Natural killer cell treated with Interleukin-12 subunit alpha and Interleukin-12 subunit beta and Interleukin-15 and Interleukin-18, amount 100 ng/mL, for 72 hours (primary cell): ENCODE measurements at regions not wholly inside any gene's neighbourhood (a gene's known extent, or its start where the extent isn't known, plus 50 kb on each side); places are given as distances from the start of the nearest gene placed in this dataset.
A peak's percentile ranks its signal among the peaks of the same experiment; 100 is the strongest.
"Not testable (repeated sequence)": the region's sequence is repeated elsewhere in the genome, so short reads cannot be mapped to it uniquely, and the experiment has no call there.

Experiments
- ATAC-seq, 2 donors: fragments of 150-1000 bp; cut with Tn5 transposase in 1 of 2; sonication (Bioruptor Pico), chemical (Tn5 transposase) in 1 of 2; 2 replicates each; pipeline ENCODE4 v1.10.0; 2021
- DNase-seq: peaks from one replicate; pipeline ENCODE4 v3.0.0; 2022; ENCODE audit warnings: low spot score
- H3K27ac Mint-ChIP-seq, 2 donors: 1 replicate in 1 of 2; 2 replicates in 1 of 2; pipeline ENCODE4 v1.8.0; 2022; ENCODE audit warnings: mixed read lengths in 2 of 2, mild to moderate bottlenecking in 1 of 2, moderate library complexity in 1 of 2
- H3K27me3 Mint-ChIP-seq, 2 donors: 1 replicate in 1 of 2; 2 replicates in 1 of 2; pipeline ENCODE4 v1.8.0; 2022; ENCODE audit warnings: mixed read lengths in 2 of 2
- H3K36me3 Mint-ChIP-seq: one replicate; pipeline ENCODE4 v1.8.0; 2022; ENCODE audit warnings: mixed read lengths
- H3K4me1 Mint-ChIP-seq, 2 donors: 1 replicate in 1 of 2; 2 replicates in 1 of 2; pipeline ENCODE4 v1.8.0; 2022; ENCODE audit warnings: low read depth in 2 of 2, mixed read lengths in 2 of 2, mild to moderate bottlenecking in 1 of 2
- H3K4me3 Mint-ChIP-seq: one replicate; pipeline ENCODE4 v1.8.0; 2022; ENCODE audit warnings: mixed read lengths
- H3K9me3 Mint-ChIP-seq: 2 replicates; pipeline ENCODE4 v1.8.0; 2022; ENCODE audit warnings: mixed read lengths

- H3K4me1 Mint-ChIP-seq, ATAC-seq: not testable (repeated sequence)
These were observed 179.0 kb downstream of the LMLN start for GRCh38 chr3:198139037-198139436.

GRCh38 chr3:198139513-198140167 lies 179.6 kb downstream of the LMLN start:
- not testable (repeated sequence) for H3K36me3 Mint-ChIP-seq, H3K4me3 Mint-ChIP-seq, DNase-seq, H3K27me3 Mint-ChIP-seq, H3K4me1 Mint-ChIP-seq, ATAC-seq, H3K27ac Mint-ChIP-seq, H3K9me3 Mint-ChIP-seq

More at GRCh38 chr3:198139037-198139436, 179.0 kb downstream of the LMLN start:
- not testable (repeated sequence) for H3K36me3 Mint-ChIP-seq, H3K9me3 Mint-ChIP-seq, DNase-seq, H3K27ac Mint-ChIP-seq, H3K27me3 Mint-ChIP-seq, H3K4me3 Mint-ChIP-seq

DNA sequence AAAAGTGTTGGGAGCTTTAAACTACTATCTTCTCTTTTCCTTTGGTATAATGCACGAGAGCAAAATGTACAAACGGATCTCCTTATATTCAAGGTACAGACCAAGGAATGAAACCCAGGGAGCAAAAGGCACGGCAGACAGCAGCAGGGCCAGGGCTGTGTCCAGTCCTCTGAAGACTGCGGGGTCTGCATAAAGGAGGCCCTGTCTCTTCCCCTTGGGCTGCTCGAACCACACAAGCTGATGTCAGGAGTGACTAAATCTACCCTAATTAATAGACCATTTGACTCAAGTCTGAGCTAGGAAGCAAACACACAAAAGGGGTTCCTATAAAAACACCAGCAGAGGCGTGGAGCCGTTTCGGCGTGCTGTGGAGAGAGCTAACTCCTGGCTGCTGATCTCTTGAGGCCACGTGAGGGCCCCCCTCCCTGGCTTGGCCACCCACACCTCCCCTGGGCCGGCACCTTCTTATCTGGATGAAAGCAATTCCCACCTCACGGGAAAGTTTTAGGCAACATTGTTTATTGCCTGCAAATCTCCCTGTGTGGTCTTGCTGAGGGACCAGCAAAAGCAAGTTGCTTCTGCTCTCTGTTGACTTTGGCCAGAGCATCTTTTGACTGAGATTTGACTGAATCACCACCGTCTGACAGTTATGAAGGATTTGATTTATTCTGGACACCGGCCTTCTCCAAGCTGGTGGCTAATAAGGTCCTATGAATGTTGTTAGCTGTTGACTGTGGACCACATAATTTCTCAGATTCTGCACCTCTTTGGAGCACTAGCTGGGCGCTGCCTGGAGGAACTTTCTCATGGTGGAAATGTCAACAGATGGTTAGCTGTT lies 183.5 kb downstream of the LMLN start:
- DNase-seq, H3K4me1 Mint-ChIP-seq, H3K9me3 Mint-ChIP-seq, H3K4me3 Mint-ChIP-seq, H3K27me3 Mint-ChIP-seq, ATAC-seq, H3K27ac Mint-ChIP-seq, H3K36me3 Mint-ChIP-seq: not testable (repeated sequence)

DNA sequence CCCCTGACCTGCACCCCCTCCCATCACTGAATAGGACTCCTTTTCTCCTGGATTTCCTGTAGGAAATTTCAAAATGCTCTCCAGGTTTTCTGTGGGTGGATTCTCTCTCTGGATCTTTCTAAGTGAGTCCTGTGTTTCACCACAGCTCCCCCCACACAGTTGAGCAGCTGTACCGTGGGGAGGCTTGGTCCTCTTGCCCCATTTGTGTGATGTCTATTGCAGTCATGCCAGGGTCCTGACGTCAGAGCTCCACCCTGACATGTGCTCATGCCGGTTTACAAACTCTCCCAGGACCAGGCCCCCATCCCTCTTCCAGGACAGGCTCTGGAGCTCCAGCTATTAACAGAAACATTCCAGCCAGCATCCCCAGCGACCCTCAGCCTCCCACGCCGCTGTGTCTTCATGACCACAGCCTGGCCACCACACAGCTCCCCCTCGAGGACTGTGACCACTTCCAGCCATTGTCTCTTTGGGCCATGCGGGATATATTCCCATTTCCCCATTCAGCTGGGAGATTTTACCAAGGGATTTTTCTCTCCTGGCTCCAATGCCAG lies 185.3 kb downstream of the LMLN start:
- H3K36me3 Mint-ChIP-seq, H3K9me3 Mint-ChIP-seq, H3K4me1 Mint-ChIP-seq, ATAC-seq, H3K27ac Mint-ChIP-seq, H3K4me3 Mint-ChIP-seq, DNase-seq, H3K27me3 Mint-ChIP-seq: not testable (repeated sequence)

DNA sequence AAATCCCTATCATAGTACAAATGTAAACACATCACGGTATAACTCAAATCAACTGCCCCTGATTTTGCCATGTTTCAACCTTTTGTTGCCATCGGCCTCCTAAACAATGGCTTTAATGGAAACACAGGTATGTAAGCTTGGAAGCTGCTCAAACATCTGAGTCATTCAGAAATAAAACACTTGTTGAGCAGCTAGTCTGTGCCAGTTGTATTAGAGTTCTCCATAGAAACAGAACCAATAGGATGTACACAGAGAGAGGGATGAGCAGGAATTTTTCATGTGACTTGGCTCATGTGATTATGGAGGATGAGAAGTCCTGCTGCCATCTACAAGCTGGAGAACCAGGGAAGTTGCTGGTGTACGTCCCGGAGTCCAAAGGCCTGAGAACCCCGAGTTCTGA lies 186.1 kb downstream of the LMLN start:
- not testable (repeated sequence) for H3K36me3 Mint-ChIP-seq, H3K27me3 Mint-ChIP-seq, H3K4me1 Mint-ChIP-seq, H3K9me3 Mint-ChIP-seq, DNase-seq, ATAC-seq, H3K4me3 Mint-ChIP-seq, H3K27ac Mint-ChIP-seq

- not testable (repeated sequence) for H3K4me1 Mint-ChIP-seq, DNase-seq, H3K9me3 Mint-ChIP-seq, H3K36me3 Mint-ChIP-seq, H3K27ac Mint-ChIP-seq, ATAC-seq, H3K27me3 Mint-ChIP-seq, H3K4me3 Mint-ChIP-seq
These were observed 186.6 kb downstream of the LMLN start for GRCh38 chr3:198146559-198147164.

GRCh38 chr3:198147213-198147612 lies 187.2 kb downstream of the LMLN start:
- not testable (repeated sequence) for H3K4me1 Mint-ChIP-seq, H3K9me3 Mint-ChIP-seq, H3K27me3 Mint-ChIP-seq, H3K4me3 Mint-ChIP-seq, H3K27ac Mint-ChIP-seq, H3K36me3 Mint-ChIP-seq, DNase-seq, ATAC-seq

DNA sequence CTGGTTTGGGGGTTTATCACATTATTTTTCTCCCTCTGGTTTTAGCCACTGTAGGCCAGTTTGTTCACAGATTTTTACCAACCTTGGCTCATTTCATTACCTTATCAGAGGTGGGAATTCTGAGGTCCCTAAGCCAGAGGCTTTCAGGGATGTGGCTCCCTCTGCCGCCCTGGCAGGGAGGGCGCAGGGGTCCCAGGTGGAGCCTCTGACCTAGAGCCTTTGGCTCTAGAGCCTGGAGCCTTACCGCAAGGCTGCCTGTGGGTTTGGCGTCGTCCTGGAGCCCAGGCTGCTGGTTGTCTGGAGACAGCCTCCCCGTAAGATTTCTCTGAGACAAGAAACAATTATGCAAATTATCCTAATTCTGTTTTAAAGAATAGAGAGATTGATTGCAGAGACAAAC lies 188.0 kb downstream of the LMLN start:
- not testable (repeated sequence) for ATAC-seq, DNase-seq, H3K27me3 Mint-ChIP-seq, H3K4me1 Mint-ChIP-seq, H3K4me3 Mint-ChIP-seq, H3K9me3 Mint-ChIP-seq, H3K27ac Mint-ChIP-seq, H3K36me3 Mint-ChIP-seq

- not testable (repeated sequence) for H3K9me3 Mint-ChIP-seq, H3K36me3 Mint-ChIP-seq, DNase-seq, ATAC-seq, H3K27ac Mint-ChIP-seq, H3K4me3 Mint-ChIP-seq, H3K27me3 Mint-ChIP-seq, H3K4me1 Mint-ChIP-seq
These were observed 189.9 kb downstream of the LMLN start for GRCh38 chr3:198149904-198150303.

DNA sequence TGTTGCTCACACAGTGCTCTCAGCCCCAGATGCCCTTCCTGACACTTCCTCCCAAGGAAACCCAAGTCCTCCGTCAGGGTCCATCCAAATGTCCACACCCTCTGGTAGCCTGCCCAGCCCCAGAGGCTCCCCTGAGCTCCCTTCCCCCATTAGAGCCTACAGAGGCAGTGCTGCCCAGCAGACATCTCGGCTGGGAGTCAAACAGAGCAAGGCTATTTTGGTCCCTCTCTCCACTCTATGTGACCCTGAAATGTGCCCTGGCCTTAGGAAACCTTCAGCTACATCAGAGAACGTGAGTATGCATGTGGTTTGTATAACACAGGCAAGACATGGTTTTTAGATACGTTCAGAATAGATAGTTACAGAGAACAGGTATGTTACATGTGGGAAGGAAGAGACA lies 191.8 kb downstream of the LMLN start:
- not testable (repeated sequence) for ATAC-seq, H3K9me3 Mint-ChIP-seq, DNase-seq, H3K27ac Mint-ChIP-seq, H3K4me1 Mint-ChIP-seq, H3K27me3 Mint-ChIP-seq, H3K36me3 Mint-ChIP-seq, H3K4me3 Mint-ChIP-seq

DNA sequence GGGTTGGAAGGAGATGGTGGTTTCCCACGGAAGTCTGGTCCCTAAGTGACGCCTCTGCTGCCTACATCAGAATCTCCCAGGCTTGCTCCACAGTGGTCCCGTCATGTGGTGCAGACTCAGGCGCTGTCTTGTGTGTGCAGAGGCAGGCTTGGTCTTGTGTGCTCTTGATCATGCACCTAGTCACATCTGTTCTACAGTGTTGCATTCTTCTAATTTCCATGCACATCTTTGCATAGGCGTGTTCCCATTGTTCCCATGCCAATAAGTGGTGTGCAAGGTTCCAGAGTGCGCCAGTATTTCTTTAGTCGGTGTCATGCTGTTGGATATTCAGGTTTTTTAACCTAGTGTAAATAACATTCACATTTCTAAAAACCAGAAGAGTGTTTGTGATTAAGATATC lies 195.8 kb downstream of the LMLN start:
- not testable (repeated sequence) for H3K36me3 Mint-ChIP-seq, H3K27ac Mint-ChIP-seq, H3K4me1 Mint-ChIP-seq, ATAC-seq, DNase-seq, H3K27me3 Mint-ChIP-seq, H3K9me3 Mint-ChIP-seq, H3K4me3 Mint-ChIP-seq

DNA sequence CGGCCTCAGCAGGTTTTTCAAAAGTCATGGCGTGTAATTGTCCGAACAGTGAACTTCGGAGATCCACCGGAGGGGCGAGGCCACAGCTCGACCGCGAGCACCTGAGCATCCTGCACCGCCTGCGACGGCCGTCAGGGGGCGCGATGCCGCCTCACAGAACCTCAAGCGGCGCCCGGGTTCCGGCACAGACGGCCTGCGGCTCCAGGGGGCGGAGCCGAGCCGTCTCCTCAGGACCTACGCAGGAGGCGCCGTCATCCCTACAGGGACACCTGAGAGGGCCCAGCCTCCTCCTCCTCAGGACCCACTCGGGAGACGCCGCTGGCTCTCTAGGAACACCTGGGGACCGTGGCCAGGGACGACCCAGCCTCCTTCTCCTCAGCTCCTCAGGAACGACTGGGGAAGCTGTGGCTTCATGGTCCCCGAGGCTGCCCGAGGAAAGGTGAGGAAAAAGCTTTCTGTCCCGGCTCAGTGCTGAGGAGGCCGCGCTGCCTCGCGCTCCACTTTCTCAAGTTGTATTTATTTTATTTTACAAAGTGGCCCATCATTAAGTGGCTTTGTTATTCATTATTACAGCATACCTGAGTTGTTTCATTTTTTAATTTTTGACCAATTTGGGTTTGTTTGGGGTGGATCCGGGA lies 197.3 kb downstream of the LMLN start:
- ATAC-seq: peak; percentile 88 to 89
- H3K9me3 Mint-ChIP-seq, H3K36me3 Mint-ChIP-seq, DNase-seq, H3K4me3 Mint-ChIP-seq, H3K27me3 Mint-ChIP-seq, H3K4me1 Mint-ChIP-seq, H3K27ac Mint-ChIP-seq: not testable (repeated sequence)

GRCh38 chr3:198158007-198158406 lies 198.0 kb downstream of the LMLN start:
- not testable (repeated sequence) for DNase-seq, H3K9me3 Mint-ChIP-seq, H3K27me3 Mint-ChIP-seq, H3K36me3 Mint-ChIP-seq, H3K4me3 Mint-ChIP-seq, H3K27ac Mint-ChIP-seq, H3K4me1 Mint-ChIP-seq, ATAC-seq
